MM.1S (cell line): ENCODE measurements at regions not wholly inside any gene's neighbourhood (a gene's known extent, or its start where the extent isn't known, plus 50 kb on each side); places are given as distances from the start of the nearest gene placed in this dataset.
A peak's percentile ranks its signal among the peaks of the same experiment; 100 is the strongest.

Source experiments
- DNase-seq: peaks from one replicate; pipeline ENCODE4 v3.0.0-alpha.2; 2015
- H2AFZ ChIP-seq: fragments of 300-600 bp; sonication (generic); 2 replicates; pipeline ENCODE4 v1.6.0; 2016; ENCODE audit warnings: antibody characterized with exemption, low read length
- H3F3A ChIP-seq: fragments of 300-600 bp; sonication (generic); 2 replicates; pipeline ENCODE4 v1.6.1; 2016; ENCODE audit warnings: mild to moderate bottlenecking, antibody characterized with exemption, low read length, moderate library complexity, mixed read lengths; ENCODE audit not compliant: insufficient read depth
- H3K27ac ChIP-seq: fragments of 300-600 bp; sonication (generic); 2 replicates; pipeline ENCODE4 v1.5.1; 2016; ENCODE audit warnings: mild to moderate bottlenecking, low read length
- H3K27me3 ChIP-seq: fragments of 300-600 bp; sonication (generic); replicated peaks from 2 replicates; pipeline ENCODE4 v1.6.0; 2016; ENCODE audit warnings: low read length; ENCODE audit not compliant: insufficient read depth
- H3K36me3 ChIP-seq: fragments of 300-600 bp; sonication (generic); replicated peaks from 2 replicates; pipeline ENCODE4 v1.6.1; 2016; ENCODE audit warnings: mild to moderate bottlenecking, low read length, mixed read lengths; ENCODE audit not compliant: insufficient read depth
- H3K4me1 ChIP-seq: fragments of 300-600 bp; sonication (generic); 2 replicates; pipeline ENCODE4 v1.6.1; 2016; ENCODE audit warnings: low read length, mixed read lengths
- H3K4me2 ChIP-seq: fragments of 300-600 bp; sonication (generic); 2 replicates; pipeline ENCODE4 v1.6.0; 2016; ENCODE audit warnings: low read depth, low read length
- H3K4me3 ChIP-seq: fragments of 300-600 bp; sonication (generic); 2 replicates; pipeline ENCODE4 v1.5.1; 2016; ENCODE audit warnings: low read length, mixed read lengths
- H3K79me2 ChIP-seq: fragments of 300-600 bp; sonication (generic); 2 replicates; pipeline ENCODE4 v1.6.1; 2016; ENCODE audit warnings: mixed run types, low read length, mixed read lengths
- H3K9ac ChIP-seq: fragments of 300-600 bp; sonication (generic); 2 replicates; pipeline ENCODE4 v1.6.1; 2016; ENCODE audit warnings: low read length, mixed read lengths
- H3K9me2 ChIP-seq: fragments of 300-600 bp; sonication (generic); replicated peaks from 2 replicates; pipeline ENCODE4 v1.6.1; 2016; ENCODE audit warnings: mild to moderate bottlenecking, low read length, mixed read lengths; ENCODE audit not compliant: insufficient read depth
- H3K9me3 ChIP-seq: fragments of 300-600 bp; sonication (generic); replicated peaks from 2 replicates; pipeline ENCODE4 v1.6.1; 2016; ENCODE audit warnings: mild to moderate bottlenecking, low read length, mixed read lengths; ENCODE audit not compliant: insufficient read depth
- H4K20me1 ChIP-seq: fragments of 300-600 bp; sonication (generic); 2 replicates; pipeline ENCODE4 v1.6.1; 2016; ENCODE audit warnings: mild to moderate bottlenecking, low read length, moderate library complexity, mixed read lengths; ENCODE audit not compliant: insufficient read depth
- EZH2 ChIP-seq: fragments of 300-600 bp; sonication (generic); optimal IDR thresholded peaks from 2 replicates; pipeline ENCODE3; 2017; ENCODE audit warnings: low read depth, mild to moderate bottlenecking, antibody characterized with exemption, low read length, mixed read lengths
- EZH2phosphoT487 ChIP-seq: fragments of 300-600 bp; sonication (generic); IDR thresholded peaks from 2 replicates; pipeline ENCODE4 v1.6.1; 2018; ENCODE audit warnings: antibody characterized with exemption, low read length
- TF ChIP-seq, protein P1 (sequence below): fragments of 300-600 bp; sonication (generic); IDR thresholded peaks from 2 replicates; pipeline ENCODE4 v1.5.1; 2016; ENCODE audit warnings: antibody characterized with exemption, low read length, mixed read lengths

DNA sequence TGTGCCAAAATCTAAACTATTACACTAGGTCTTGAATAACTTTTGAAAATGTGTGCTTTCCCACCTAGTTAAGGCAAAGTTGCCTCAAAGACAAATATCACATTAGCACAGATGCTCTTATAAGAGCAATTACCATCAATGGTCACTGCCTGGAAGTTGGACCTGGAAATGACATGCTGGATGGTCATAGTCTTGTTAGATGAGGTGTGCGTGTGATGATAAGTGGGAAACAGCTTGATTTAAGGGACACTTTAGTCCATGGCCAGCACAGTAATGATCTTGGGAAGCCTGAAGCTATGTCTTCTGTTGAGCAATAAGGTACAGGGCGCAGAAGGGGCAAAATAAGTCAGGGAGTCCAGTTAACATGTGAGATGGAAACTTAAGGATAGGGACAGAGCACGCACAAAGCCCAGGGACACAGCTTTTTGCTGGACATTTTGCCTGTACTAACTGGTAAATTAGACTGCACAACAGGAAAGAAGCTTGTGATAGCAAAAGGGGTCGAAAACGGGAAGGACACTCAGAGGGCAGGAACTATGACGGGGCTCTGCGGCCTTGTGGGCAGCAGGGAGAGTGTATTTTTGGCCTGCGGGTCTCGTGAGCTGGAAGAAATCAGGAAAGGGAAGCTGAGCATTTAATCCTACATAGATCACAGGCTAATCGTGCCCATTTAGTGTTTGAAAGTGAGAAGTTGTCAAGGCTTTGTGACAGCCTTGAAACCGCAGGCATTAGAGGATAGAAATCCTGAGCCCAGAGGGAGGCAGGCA lies 66.7 kb upstream of the BMP2 start:
- TF ChIP-seq, protein P1, sequence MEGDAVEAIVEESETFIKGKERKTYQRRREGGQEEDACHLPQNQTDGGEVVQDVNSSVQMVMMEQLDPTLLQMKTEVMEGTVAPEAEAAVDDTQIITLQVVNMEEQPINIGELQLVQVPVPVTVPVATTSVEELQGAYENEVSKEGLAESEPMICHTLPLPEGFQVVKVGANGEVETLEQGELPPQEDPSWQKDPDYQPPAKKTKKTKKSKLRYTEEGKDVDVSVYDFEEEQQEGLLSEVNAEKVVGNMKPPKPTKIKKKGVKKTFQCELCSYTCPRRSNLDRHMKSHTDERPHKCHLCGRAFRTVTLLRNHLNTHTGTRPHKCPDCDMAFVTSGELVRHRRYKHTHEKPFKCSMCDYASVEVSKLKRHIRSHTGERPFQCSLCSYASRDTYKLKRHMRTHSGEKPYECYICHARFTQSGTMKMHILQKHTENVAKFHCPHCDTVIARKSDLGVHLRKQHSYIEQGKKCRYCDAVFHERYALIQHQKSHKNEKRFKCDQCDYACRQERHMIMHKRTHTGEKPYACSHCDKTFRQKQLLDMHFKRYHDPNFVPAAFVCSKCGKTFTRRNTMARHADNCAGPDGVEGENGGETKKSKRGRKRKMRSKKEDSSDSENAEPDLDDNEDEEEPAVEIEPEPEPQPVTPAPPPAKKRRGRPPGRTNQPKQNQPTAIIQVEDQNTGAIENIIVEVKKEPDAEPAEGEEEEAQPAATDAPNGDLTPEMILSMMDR, result no peak
- no peak for TF ChIP-seq EZH2
- TF ChIP-seq EZH2phosphoT487, result no peak
- no peaks in the 10 kb centered on the region for H3K79me2 ChIP-seq
- H3F3A ChIP-seq, result no peaks in the 10 kb centered on the region
- H3K9me3 ChIP-seq, result no peaks in the 10 kb centered on the region
- no peak overlapping the region for H3K4me2 ChIP-seq
- H3K4me3 ChIP-seq, result no peak overlapping the region
- H3K9me2 ChIP-seq, result no peaks in the 10 kb centered on the region
- no peaks in the 10 kb centered on the region for H3K27me3 ChIP-seq
- no peak overlapping the region for H2AFZ ChIP-seq
- H3K36me3 ChIP-seq, result no peaks in the 10 kb centered on the region
- no peak for DNase-seq
- H4K20me1 ChIP-seq, result no peaks in the 10 kb centered on the region
- H3K27ac ChIP-seq, result no peak overlapping the region
- H3K9ac ChIP-seq, result no peak overlapping the region
- 0 out of 2 replicates have a peak, but pooled peaks cover 3% of the 10 kb centered on the region for H3K4me1 ChIP-seq

DNA sequence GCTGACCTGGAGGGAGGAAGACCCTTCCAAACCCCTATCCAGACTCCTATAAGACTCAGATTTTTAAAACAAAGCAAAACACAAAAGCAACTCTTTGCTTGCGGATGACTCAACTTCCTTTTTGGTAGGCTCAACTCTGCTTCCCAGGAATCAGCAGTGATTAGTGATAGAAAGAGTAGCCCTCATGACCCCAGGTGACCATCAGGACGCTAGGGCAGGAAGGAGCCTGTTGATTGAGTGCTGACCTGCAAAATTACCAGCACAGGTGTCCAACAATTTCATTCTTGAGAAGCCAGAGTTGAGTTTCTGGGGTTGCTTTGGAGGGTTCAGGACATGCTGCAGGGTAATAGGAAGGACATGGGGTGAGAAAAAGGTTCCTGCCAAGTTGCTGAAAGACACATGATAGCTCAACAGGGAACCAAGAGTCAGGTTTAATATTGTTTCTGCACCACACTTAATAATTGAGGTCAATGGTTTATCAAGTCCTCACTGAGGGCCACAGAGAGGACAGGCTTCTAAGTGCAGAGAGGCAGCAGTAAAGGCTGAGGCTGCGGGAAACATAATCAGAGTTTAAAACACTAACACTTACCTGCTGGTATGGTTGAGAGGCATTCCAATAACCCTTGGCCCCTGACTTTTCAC lies 67.4 kb upstream of the BMP2 start:
- no peaks in the 10 kb centered on the region for H3K9me3 ChIP-seq
- no peak overlapping the region for H3K4me3 ChIP-seq
- H3K4me2 ChIP-seq, result no peak overlapping the region
- no peaks in the 10 kb centered on the region for H3F3A ChIP-seq
- no peaks in the 10 kb centered on the region for H3K27me3 ChIP-seq
- 0 out of 2 replicates have a peak, but pooled peaks cover 3% of the 10 kb centered on the region for H3K4me1 ChIP-seq
- no peaks in the 10 kb centered on the region for H3K9me2 ChIP-seq
- H3K79me2 ChIP-seq, result no peaks in the 10 kb centered on the region
- H4K20me1 ChIP-seq, result no peaks in the 10 kb centered on the region
- no peak for TF ChIP-seq EZH2phosphoT487
- no peak overlapping the region for H3K9ac ChIP-seq
- H3K36me3 ChIP-seq, result no peaks in the 10 kb centered on the region
- no peak overlapping the region for H3K27ac ChIP-seq
- H2AFZ ChIP-seq, result no peak overlapping the region
- DNase-seq, result peak; percentile 52

DNA sequence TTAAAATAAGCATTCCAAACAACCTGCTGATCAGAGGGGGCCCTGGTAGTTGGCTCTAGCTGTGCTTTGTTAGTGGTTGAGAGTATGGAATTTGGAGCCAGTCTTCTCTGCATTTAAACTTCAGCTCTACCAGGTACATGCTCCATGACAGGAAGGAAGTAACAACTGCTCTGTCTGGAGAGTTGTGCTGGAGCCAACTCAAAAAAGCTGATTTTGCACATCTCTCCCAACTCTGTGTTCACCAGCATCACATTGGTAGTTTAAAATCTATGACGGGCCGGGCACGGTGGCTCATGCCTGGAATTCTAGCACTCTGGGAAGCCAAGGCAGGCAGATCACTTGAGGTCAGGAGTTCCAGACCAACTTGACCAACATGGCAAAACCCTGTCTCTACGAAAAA lies 68.8 kb upstream of the BMP2 start:
- H3K9ac ChIP-seq, result no peak overlapping the region
- H3K27ac ChIP-seq, result no peak overlapping the region
- no peaks in the 10 kb centered on the region for H3K79me2 ChIP-seq
- TF ChIP-seq EZH2phosphoT487, result no peak
- TF ChIP-seq, protein P1, result no peak
- TF ChIP-seq EZH2, result no peak
- no peak overlapping the region for H2AFZ ChIP-seq
- H3K4me3 ChIP-seq, result no peak overlapping the region
- DNase-seq, result no peak
- no peaks in the 10 kb centered on the region for H3F3A ChIP-seq
- no peaks in the 10 kb centered on the region for H4K20me1 ChIP-seq
- no peaks in the 10 kb centered on the region for H3K27me3 ChIP-seq
- H3K4me1 ChIP-seq, result 0 out of 2 replicates have a peak, but pooled peaks cover 3% of the 10 kb centered on the region
- no peaks in the 10 kb centered on the region for H3K36me3 ChIP-seq
- no peaks in the 10 kb centered on the region for H3K9me3 ChIP-seq
- H3K4me2 ChIP-seq, result no peak overlapping the region
- H3K9me2 ChIP-seq, result no peaks in the 10 kb centered on the region

DNA sequence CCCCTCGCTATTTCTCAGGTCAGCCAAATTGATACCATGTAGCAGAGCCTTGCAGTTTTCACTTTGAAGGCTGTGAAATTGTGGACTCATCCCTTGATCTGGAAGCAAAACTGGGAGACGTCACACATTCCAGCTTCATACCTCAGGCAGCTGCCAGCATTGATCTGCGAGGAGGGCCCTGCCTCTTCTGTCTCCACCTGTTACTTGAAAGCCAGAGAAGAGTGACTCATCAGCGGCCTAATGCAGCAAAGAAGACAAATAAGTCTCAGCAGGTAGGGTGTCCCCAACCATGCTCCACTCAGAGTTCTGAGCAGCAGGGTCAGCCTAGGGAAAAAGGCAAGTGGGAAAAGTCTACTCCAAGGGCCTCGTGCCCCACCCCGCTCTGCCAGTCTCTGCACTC lies 69.4 kb upstream of the BMP2 start:
- Histone ChIP-seq H3K9me3 (no peaks in the 10 kb centered on the region), H4K20me1 (no peaks in the 10 kb centered on the region), H3K4me1 (0 out of 2 replicates have a peak, but pooled peaks cover 3% of the 10 kb centered on the region), H3K9ac (no peak overlapping the region), H3F3A (no peaks in the 10 kb centered on the region), H3K79me2 (no peaks in the 10 kb centered on the region), H2AFZ (no peak overlapping the region), H3K36me3 (no peaks in the 10 kb centered on the region), H3K4me2 (no peak overlapping the region), H3K9me2 (no peaks in the 10 kb centered on the region), H3K4me3 (no peak overlapping the region), H3K27ac (no peak overlapping the region), H3K27me3 (no peaks in the 10 kb centered on the region)
- no peak for DNase-seq
- TF ChIP-seq, protein P1, result no peak
- TF ChIP-seq EZH2phosphoT487 (no peak), EZH2 (no peak)
